ENCODE measurements at regions not wholly inside any gene's neighbourhood (a gene's known extent, or its start where the extent isn't known, plus 50 kb on each side); places are given as distances from the start of the nearest gene placed in this dataset.
"Not testable (repeated sequence)": the region's sequence is repeated elsewhere in the genome, so short reads cannot be mapped to it uniquely, and the experiment has no call there.

DNA sequence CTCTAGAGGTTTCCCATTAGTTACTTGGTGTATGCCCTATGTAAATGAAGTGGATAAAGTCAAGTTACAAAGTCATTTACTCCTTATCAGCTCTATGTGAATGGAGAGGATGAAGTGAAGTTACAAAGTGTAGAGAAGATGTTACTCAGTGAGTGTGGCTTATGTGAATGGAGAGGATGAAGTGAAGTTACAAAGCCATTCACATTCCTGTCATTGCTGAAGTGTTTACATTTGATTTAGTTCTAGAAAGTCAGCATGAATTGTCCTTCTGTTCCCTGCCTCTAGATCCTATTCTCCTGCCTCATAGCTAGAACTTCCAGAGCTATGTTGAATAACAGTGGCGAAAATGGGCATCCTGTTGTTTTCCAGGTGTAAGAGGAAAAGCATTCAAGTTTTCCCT lies 880.1 kb downstream of the DNAJB9 start:
- no peak for TF ChIP-seq POLR2A (IDR thresholded peaks at IDR 0.05; ENCODE audit: low read depth, low read length)
- TF ChIP-seq POLR2AphosphoS5 (IDR thresholded peaks at IDR 0.05; ENCODE audit: low read depth, low read length), result no peak
- no peak for TF ChIP-seq PAX5 (IDR thresholded peaks at IDR 0.05; ENCODE audit: insufficient read depth, low read length, severe bottlenecking)
- TF ChIP-seq TAF1 (IDR thresholded peaks at IDR 0.05; ENCODE audit: low read depth, low read length), result no peak
- no peak for TF ChIP-seq SPI1 (IDR thresholded peaks at IDR 0.05; ENCODE audit: low read depth, low read length)
- TF ChIP-seq POU2F2 (IDR thresholded peaks at IDR 0.05; ENCODE audit: low read depth, low read length), result no peak
- no peak for DNase-seq (ENCODE audit: insufficient read length, low spot score)
- FAIRE-seq, result no peak

DNA sequence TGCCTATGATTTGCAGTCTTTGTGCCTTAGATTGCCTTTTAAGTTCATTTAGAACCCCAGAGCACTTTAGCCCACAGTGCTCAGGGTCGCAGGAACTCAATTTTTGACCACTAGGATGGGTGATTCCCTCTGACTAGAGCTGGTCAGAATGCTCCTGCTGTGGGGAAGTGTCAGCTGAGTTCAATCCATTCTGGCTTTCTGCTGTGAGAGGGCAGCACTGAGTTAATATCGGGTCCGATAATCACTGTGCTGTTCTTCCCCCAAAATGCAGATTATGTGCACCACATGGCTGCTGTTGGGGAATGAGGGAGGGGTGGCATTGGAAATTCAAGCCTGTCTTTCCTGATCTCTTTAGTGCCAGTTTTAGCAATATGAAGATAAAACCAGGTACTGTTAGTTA lies 886.4 kb downstream of the DNAJB9 start:
- FAIRE-seq (no peak), DNase-seq (ENCODE audit: insufficient read length, low spot score) (no peak)
- TF ChIP-seq POU2F2 (IDR thresholded peaks at IDR 0.05; ENCODE audit: low read depth, low read length) (no peak), TAF1 (IDR thresholded peaks at IDR 0.05; ENCODE audit: low read depth, low read length) (no peak), SPI1 (IDR thresholded peaks at IDR 0.05; ENCODE audit: low read depth, low read length) (no peak), POLR2A (IDR thresholded peaks at IDR 0.05; ENCODE audit: low read depth, low read length) (no peak), POLR2AphosphoS5 (IDR thresholded peaks at IDR 0.05; ENCODE audit: low read depth, low read length) (no peak)

GRCh38 chr7:109460296-109460695 lies 890.6 kb downstream of the DNAJB9 start:
- DNase-seq (ENCODE audit: insufficient read length, low spot score), result no peak
- TF ChIP-seq POU2F2 (IDR thresholded peaks at IDR 0.05; ENCODE audit: low read depth, low read length), result no peak
- no peak for TF ChIP-seq POLR2A (IDR thresholded peaks at IDR 0.05; ENCODE audit: low read depth, low read length)
- no peak for TF ChIP-seq POLR2AphosphoS5 (IDR thresholded peaks at IDR 0.05; ENCODE audit: low read depth, low read length)
- no peak for TF ChIP-seq PAX5 (IDR thresholded peaks at IDR 0.05; ENCODE audit: insufficient read depth, low read length, severe bottlenecking)
- TF ChIP-seq TAF1 (IDR thresholded peaks at IDR 0.05; ENCODE audit: low read depth, low read length), result no peak
- TF ChIP-seq SPI1 (IDR thresholded peaks at IDR 0.05; ENCODE audit: low read depth, low read length), result no peak
- FAIRE-seq, result no peak

DNA sequence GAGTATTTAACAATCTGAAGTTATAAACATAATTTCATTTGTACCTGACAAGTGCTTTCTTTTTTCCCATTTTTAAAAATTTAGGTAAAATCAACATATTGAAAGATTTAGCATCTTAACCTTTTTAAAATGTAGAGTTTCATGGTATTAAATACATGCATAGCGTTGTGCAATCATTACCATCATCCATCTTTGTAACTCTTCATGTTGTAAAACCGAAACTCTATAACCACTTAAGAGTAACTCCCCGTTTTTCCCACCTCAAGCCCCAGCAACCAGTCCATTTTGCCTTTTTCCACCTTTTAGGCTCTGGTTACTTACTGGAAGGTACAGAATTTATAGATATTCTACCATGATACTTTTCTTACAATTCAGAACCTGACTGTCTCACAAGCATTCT lies 892.5 kb downstream of the DNAJB9 start:
- no peak for FAIRE-seq
- TF ChIP-seq PAX5 (IDR thresholded peaks at IDR 0.05; ENCODE audit: insufficient read depth, low read length, severe bottlenecking) (no peak), POLR2A (IDR thresholded peaks at IDR 0.05; ENCODE audit: low read depth, low read length) (no peak), SPI1 (IDR thresholded peaks at IDR 0.05; ENCODE audit: low read depth, low read length) (no peak), TAF1 (IDR thresholded peaks at IDR 0.05; ENCODE audit: low read depth, low read length) (no peak), POU2F2 (IDR thresholded peaks at IDR 0.05; ENCODE audit: low read depth, low read length) (no peak), POLR2AphosphoS5 (IDR thresholded peaks at IDR 0.05; ENCODE audit: low read depth, low read length) (no peak)
- no peak for DNase-seq (ENCODE audit: insufficient read length, low spot score)

DNA sequence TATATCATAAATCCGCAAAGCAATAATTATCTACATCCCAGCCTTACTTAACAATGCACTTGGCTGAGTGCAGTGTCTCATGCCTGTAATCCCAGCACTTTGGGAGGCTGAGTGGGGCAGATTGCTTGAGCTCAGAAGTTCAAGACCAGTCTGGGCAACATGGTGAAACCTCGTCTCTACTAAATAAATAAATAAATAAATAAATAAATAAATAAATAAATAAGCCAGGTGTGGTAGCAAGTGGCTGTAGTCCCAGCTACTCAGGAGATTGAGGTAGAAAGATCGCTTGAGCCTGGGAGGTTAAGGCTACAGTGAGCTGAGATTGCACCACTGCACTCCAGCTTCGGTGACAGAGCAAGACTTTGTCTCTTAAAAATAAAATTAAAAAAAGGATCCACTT lies 898.1 kb downstream of the DNAJB9 start:
- DNase-seq (ENCODE audit: insufficient read length, low spot score); FAIRE-seq: not testable (repeated sequence)

DNA sequence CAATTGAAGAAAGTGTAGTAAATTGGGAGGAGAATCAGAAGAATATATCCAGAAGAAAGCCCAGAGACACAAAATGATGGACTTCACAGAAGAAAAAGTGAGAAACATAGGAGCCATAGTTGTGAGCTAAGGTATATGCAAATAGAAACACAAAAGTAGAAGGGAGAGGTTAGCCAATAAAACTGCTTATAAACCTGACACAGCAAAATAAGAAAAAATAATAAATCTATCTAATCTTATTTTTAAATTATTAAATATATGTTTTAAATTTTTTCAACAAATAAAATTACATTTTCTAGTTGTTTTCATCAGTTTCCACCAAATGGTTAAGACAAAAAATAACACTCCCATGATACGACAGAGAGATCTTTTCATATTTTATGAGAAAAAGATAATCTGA lies 903.5 kb downstream of the DNAJB9 start:
- TF ChIP-seq PAX5 (IDR thresholded peaks at IDR 0.05; ENCODE audit: insufficient read depth, low read length, severe bottlenecking) (no peak), POLR2A (IDR thresholded peaks at IDR 0.05; ENCODE audit: low read depth, low read length) (no peak), SPI1 (IDR thresholded peaks at IDR 0.05; ENCODE audit: low read depth, low read length) (no peak), POU2F2 (IDR thresholded peaks at IDR 0.05; ENCODE audit: low read depth, low read length) (no peak), TAF1 (IDR thresholded peaks at IDR 0.05; ENCODE audit: low read depth, low read length) (no peak), POLR2AphosphoS5 (IDR thresholded peaks at IDR 0.05; ENCODE audit: low read depth, low read length) (no peak)
- no peak for FAIRE-seq
- DNase-seq (ENCODE audit: insufficient read length, low spot score), result no peak

- TF ChIP-seq POLR2AphosphoS5 (IDR thresholded peaks at IDR 0.05; ENCODE audit: low read depth, low read length), result no peak
- no peak for TF ChIP-seq POLR2A (IDR thresholded peaks at IDR 0.05; ENCODE audit: low read depth, low read length)
- no peak for TF ChIP-seq PAX5 (IDR thresholded peaks at IDR 0.05; ENCODE audit: insufficient read depth, low read length, severe bottlenecking)
- TF ChIP-seq POU2F2 (IDR thresholded peaks at IDR 0.05; ENCODE audit: low read depth, low read length), result no peak
- no peak for TF ChIP-seq SPI1 (IDR thresholded peaks at IDR 0.05; ENCODE audit: low read depth, low read length)
- no peak for TF ChIP-seq TAF1 (IDR thresholded peaks at IDR 0.05; ENCODE audit: low read depth, low read length)
- no peak for DNase-seq (ENCODE audit: insufficient read length, low spot score)
- FAIRE-seq, result no peak
Measured at GRCh38 chr7:109476409-109476808, 906.7 kb downstream of the DNAJB9 start.

GRCh38 chr7:109479388-109479787 lies 909.7 kb downstream of the DNAJB9 start:
- TF ChIP-seq POLR2A (IDR thresholded peaks at IDR 0.05; ENCODE audit: low read depth, low read length) (no peak), POU2F2 (IDR thresholded peaks at IDR 0.05; ENCODE audit: low read depth, low read length) (no peak), POLR2AphosphoS5 (IDR thresholded peaks at IDR 0.05; ENCODE audit: low read depth, low read length) (no peak), SPI1 (IDR thresholded peaks at IDR 0.05; ENCODE audit: low read depth, low read length) (no peak), TAF1 (IDR thresholded peaks at IDR 0.05; ENCODE audit: low read depth, low read length) (no peak), PAX5 (IDR thresholded peaks at IDR 0.05; ENCODE audit: insufficient read depth, low read length, severe bottlenecking) (no peak)
- FAIRE-seq (no peak), DNase-seq (ENCODE audit: insufficient read length, low spot score) (no peak)

DNA sequence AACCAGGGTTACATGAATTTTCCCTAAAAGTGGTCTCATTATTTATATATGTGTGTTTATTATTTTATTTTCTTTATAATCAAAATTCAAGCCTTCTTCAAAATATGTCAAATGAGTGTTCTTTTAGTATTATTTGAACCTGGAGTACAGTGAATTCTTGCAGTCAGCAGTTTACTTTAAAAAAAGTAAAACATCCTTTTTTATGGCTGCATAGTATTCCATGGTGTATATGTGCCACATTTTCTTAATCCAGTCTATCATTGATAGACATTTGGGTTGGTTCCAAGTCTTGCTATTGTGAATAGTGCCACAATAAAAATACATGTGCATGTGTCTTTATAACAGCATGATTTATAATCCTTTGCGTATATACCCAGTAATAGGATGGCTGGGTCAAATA lies 920.9 kb downstream of the DNAJB9 start:
- not testable (repeated sequence) for FAIRE-seq; DNase-seq (ENCODE audit: insufficient read length, low spot score)

DNA sequence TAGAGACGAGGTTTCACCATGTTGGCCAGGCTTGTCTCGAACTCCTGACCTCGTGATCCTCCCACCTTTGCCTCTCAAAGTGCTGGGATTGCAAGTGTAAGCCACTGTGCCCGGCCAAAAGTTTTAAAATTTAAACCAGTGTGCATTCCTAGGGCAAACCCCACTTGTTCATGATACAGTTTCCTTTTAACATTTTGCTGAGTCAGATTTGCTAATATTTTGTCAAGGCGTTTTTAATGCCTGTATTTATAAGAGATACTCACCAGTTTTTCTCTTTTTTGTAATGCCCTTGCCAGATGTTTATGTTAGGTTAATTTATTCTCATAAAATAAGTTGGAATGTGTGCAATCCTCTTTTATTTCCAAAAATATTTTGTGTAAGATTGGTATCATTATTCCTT lies 927.4 kb downstream of the DNAJB9 start:
- FAIRE-seq, result no peak
- DNase-seq (ENCODE audit: insufficient read length, low spot score), result no peak
- no peak for TF ChIP-seq POU2F2 (IDR thresholded peaks at IDR 0.05; ENCODE audit: low read depth, low read length)
- TF ChIP-seq POLR2AphosphoS5 (IDR thresholded peaks at IDR 0.05; ENCODE audit: low read depth, low read length), result no peak
- TF ChIP-seq SPI1 (IDR thresholded peaks at IDR 0.05; ENCODE audit: low read depth, low read length), result no peak
- no peak for TF ChIP-seq PAX5 (IDR thresholded peaks at IDR 0.05; ENCODE audit: insufficient read depth, low read length, severe bottlenecking)
- no peak for TF ChIP-seq POLR2A (IDR thresholded peaks at IDR 0.05; ENCODE audit: low read depth, low read length)
- no peak for TF ChIP-seq TAF1 (IDR thresholded peaks at IDR 0.05; ENCODE audit: low read depth, low read length)

DNA sequence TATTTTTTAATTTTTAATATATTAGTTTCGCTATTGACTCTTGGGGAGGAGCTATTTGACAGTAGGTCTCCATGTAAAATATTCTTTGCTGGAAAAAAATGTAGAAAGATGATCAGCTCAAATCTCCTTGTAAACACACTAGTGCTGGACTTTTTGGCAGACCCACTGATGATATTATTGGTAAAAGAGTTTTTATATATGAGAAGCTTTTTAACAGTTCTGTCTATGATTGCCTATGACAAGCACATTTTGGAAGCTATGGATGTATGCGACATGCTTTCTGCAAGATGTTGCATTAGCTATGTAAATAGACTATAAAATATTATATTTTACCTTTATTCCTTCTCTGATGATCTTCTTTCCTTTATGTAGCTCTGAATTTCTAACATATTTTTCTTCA lies 928.5 kb downstream of the DNAJB9 start:
- no peak for DNase-seq (ENCODE audit: insufficient read length, low spot score)
- TF ChIP-seq POLR2A (IDR thresholded peaks at IDR 0.05; ENCODE audit: low read depth, low read length) (no peak), POU2F2 (IDR thresholded peaks at IDR 0.05; ENCODE audit: low read depth, low read length) (no peak), TAF1 (IDR thresholded peaks at IDR 0.05; ENCODE audit: low read depth, low read length) (no peak), POLR2AphosphoS5 (IDR thresholded peaks at IDR 0.05; ENCODE audit: low read depth, low read length) (no peak), SPI1 (IDR thresholded peaks at IDR 0.05; ENCODE audit: low read depth, low read length) (no peak), PAX5 (IDR thresholded peaks at IDR 0.05; ENCODE audit: insufficient read depth, low read length, severe bottlenecking) (no peak)
- FAIRE-seq, result no peak

Data from GM12891 (cell line).